CD1c-positive myeloid dendritic cell (primary cell): ENCODE measurements at regions not wholly inside any gene's neighbourhood (a gene's known extent, or its start where the extent isn't known, plus 50 kb on each side); places are given as distances from the start of the nearest gene placed in this dataset.
"Not testable (repeated sequence)": the region's sequence is repeated elsewhere in the genome, so short reads cannot be mapped to it uniquely, and the experiment has no call there.

Source experiments
- DNase-seq: peaks from one replicate; pipeline ENCODE4 v3.0.0-alpha.2; 2016; ENCODE audit errors: extremely low spot score

GRCh38 chr4:77305766-77306165 lies 148.8 kb downstream of the CCNG2 start:
- no peak for DNase-seq

DNA sequence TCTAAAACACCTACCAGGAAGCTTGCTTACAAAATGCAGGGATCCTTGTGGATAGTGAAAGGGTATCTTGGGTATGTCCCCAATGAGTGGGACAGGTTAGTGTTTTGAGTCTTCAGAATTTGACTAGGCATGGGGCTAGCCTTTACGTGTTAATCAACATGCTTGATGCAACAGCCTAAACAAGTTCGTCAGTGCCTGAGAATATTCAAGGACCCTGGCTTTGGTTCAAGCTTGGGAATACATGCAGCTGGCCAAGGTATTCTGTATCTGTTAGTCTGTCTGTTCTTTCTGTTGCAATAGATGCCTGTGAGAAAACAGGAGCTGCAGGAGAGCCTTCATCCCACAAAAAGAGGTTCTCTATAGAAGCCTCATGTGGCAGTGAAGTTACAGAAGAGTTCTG lies 149.5 kb downstream of the CCNG2 start:
- no peak for DNase-seq

- DNase-seq, result peak; percentile 5
Observed at GRCh38 chr4:77308843-77309242, 151.8 kb downstream of the CCNG2 start.

DNA sequence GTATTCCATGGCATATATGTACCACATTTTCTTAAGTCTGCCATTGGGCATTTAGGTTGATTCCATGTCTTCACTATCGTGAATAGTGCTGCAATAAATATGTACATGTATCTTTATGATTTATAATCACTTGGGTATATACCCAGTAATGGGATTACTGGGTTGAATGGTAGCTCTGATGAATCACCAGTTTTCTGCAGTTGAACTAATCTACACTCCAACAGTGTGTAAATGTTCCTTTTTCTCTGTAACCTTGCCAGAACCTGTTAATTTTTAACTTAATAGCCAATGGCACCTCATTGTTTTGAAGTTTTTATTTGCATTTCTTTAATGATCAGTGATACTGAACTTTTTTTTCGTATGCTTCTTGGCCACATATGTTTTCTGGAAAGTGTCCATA lies 152.5 kb downstream of the CCNG2 start:
- DNase-seq, result no peak

GRCh38 chr4:77310931-77311330 lies 153.9 kb downstream of the CCNG2 start:
- DNase-seq, result no peak

DNA sequence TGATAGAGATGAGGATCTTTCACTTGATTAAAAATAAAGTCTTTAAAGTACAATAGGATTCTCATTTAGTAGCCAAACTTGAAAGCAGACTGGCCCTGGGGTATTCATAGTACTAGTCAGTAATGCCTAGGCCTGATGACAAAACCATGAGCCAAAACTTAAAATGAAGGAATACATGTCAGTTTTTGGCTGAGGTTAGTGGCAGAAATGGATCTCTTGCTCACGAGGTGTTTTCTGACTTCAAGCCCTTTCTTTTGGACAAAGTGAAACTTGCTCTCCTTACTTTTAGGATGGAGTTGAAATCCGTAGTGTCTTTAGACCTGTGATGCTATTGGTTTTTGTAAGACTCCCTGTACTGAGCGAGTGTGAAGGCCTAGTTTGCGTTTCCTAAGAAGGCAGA lies 157.7 kb downstream of the CCNG2 start:
- no peak for DNase-seq

DNA sequence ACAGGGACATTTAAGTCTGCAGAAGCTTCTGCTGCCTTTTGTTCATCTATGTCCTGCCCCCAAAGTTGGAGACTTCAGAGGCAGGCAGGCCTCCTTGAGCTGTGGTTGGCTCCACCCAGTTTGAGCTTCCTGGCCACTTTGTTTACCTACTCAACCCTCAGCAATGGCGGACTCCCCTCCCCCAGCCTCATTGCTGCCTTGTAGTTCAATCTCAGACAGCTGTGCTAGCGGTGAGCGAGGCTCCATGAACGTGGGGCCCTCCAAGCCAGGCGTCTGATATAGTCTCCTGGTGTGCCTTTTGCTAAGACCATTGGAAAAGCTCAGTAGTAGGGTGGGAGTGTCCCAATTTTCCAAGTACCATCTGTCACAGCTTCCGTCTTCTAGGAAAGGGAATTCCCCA lies 170.1 kb downstream of the CCNG2 start:
- DNase-seq, result no peak

DNA sequence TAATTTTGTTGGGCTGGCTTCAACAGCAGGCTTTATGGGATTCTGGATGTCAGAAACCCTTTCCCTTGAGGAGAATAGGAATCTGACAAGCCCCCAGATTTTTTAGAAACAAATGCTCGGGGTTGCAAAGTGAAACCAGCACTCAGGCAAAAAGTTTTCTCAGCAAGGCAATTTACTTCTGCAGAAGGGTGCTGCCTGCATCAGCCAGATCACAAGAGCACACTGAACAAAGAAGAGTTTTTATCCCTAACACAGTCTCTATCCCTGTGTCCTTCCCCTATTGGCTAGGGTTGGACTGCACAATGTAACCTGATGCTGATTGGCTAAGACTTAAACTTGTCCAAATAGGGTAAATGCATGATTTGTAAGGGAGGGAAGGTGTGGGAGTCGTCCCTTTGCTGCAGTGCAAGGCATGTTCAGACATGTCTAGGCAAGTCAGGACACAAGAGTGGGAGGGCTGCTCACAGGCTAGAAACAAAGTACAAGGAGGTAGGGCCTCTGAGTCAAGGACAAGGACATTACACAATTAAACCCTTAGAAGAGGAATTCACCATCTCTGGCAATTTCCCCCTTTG lies 175.8 kb downstream of the CCNG2 start:
- DNase-seq, result no peak

DNA sequence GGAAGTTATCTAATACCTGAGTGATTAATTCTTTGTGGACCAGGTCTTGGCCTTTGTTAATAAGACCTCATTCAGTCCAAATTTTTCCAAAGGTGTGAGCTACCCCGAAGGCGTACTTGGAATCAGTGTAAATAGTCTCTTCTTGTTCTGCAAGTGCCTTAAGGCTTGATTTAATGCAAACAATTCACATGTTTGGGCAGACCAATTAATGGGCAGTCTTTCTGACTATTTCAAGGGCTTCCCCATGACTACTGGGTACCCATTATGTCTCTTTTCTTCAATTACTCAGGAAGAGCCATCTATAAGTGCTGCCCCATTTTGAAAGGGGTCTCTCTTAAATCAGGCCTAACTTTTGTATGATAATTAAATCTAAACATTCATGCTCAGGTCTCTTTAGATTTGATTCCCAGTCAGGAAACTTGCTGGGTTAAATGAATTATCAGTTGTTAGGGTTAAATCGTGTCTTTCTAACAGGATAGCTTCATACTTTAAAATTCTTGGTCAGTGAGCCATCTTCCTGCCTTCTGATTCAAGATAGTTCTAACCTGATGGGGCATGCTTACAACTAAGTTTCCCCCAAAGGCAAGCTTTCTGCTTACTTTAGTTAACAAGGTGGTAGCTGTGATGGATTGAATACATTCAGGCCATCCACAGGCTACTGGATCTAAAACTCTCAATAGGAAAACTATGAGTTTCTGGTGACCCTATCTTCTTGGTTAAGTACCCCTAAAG lies 179.6 kb downstream of the CCNG2 start:
- DNase-seq, result no peak

DNA sequence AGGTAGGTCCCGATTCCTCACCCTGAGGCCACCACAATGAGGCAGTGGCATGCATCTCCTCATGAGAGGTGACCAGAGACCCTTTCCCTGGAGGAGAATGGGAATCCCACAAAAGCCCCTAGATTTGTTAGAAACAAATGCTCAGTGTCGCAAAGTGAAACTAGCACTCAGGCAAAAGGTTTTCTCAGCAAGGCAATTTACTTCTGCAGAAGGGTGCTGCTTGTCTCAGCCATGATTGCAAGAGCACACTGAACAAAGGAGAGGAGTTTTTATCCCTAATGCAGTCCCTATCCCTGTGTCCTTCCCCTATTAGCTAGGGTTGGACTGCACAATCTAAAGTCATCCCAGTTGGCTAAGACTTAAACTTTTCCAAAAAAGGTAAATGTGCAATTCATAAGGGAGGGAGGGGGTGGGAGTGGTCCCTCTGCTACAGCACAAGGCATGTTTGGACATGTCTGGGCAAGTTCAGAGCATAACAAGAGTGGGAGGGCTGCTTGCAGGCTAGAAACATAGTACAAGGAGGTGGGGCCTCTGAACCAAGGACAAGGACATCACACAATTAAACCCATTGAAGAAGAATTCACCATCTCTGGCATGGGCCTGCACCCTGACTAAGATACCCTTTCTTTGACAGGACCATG lies 185.3 kb downstream of the CCNG2 start:
- no peak for DNase-seq

- no peak for DNase-seq
Observed at GRCh38 chr4:77344001-77344400, 187.0 kb downstream of the CCNG2 start.

DNA sequence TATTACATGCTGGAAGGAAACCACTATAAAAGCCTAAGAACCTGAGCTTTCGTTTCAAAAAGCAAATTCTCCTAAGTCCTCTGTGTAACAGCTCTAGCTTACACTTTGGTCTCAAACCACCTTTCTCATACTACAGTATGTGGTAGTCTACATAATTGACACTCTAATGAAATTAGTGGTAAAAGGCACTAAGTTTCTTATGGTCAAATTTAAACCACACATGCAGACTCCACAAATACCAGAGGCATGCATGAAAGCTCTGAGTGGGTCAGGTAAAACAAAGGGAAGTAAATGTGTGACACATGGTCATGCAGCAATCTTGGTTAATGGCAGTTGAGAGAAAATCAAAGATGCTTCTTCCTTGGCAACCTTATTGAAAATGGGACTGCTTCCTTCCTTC lies 187.8 kb downstream of the CCNG2 start:
- DNase-seq, result no peak

DNA sequence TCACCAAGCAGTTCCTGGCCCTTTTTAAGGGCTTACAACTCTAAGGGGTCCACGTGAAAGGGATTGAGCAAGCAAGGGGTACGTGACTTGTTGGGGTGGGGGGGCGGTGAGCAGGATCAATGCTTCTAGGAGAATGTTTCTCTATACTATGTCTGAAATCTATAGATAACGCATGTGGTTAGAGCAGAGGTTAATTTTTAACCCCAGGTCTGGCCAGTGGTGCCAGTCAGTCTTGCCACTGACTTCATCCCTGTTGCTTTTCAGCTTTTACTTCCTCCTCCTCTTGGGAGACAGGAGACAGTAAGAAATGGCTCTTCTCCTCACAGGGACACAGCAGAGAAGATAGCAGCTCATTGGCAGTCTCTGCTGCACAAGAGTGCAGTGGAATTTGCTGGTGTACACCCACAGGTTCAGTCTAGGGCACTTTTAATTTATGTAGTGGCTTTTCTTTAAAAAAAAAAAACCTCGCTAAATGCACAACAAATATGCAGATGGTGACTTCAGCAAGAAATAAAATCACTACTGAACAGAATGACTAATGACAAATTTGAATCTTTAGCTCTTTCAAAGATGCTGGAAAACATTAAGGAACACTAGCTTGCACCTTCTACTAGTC lies 190.5 kb downstream of the CCNG2 start:
- no peak for DNase-seq

DNA sequence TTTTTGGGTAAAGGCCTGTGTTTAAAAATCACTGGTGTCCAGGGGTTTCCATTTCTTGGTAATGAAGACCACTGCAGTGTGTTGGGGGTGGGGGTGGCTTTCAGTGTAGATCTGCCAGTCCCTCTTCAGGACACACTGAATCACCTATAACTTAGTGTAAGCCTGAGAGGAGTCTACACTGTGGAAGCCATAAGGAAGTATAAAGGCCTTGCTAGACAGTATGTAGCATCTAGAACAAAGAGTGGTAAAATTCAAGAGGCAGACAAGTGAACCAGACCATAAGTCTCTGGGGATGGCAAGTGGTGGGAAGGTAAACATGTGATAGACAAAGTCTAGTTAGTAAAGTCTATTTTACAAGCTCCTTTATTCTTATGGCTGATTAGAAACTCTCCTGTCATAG lies 191.8 kb downstream of the CCNG2 start:
- no peak for DNase-seq

GRCh38 chr4:77349364-77349763 lies 192.4 kb downstream of the CCNG2 start:
- DNase-seq, result no peak

GRCh38 chr4:77349796-77350195 lies 192.8 kb downstream of the CCNG2 start:
- DNase-seq, result no peak

GRCh38 chr4:77352192-77352591 lies 195.2 kb downstream of the CCNG2 start:
- DNase-seq, result no peak

DNA sequence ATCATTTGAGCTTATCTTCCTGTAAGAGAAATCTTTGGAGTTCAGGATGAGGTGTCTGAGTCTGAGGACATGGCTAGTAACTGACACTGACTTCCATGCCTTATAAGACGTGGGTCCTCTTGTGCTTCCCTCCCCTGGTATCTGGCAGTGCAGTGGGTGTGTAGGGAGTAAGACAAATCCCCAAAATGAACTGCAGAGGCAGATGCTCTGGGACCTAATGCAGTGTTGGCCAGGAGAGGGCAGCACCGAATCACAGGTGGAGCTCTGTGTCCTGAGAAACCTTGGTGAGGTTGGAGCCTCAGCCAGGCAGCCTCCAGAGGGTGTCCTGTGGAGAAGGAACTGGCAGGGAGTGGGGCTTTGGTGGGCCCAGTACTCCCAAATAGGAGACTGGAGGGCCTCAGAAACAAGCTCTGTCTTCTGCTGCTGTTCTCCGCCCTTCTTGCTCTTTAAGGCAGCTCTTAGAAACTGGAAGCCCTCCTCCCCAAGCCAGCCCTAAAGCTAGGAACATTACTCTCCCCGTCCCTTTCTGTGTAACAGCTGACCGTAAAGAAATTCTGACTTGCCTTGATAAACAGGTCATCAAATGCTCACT lies 196.8 kb downstream of the CCNG2 start:
- DNase-seq, result not testable (repeated sequence)

- DNase-seq, result no peak
Observed at GRCh38 chr4:77354550-77354949, 197.5 kb downstream of the CCNG2 start.

GRCh38 chr4:77355731-77356130 lies 198.7 kb downstream of the CCNG2 start:
- DNase-seq, result no peak

GRCh38 chr4:77358315-77358928 lies 201.4 kb downstream of the CCNG2 start:
- peak; percentile 23 for DNase-seq

- DNase-seq, result no peak
Observed at GRCh38 chr4:77360451-77360850, 203.4 kb downstream of the CCNG2 start.
